NT2/D1 (cell line): ENCODE measurements at regions not wholly inside any gene's neighbourhood (a gene's known extent, or its start where the extent isn't known, plus 50 kb on each side); places are given as distances from the start of the nearest gene placed in this dataset.

Experiments
- DNase-seq: peaks from one replicate; pipeline ENCODE4 v3.0.0-alpha.2; 2011; ENCODE audit warnings: low read depth, low spot score
- H3K27me3 ChIP-seq: 2 replicates; pipeline ENCODE4 v1.6.0; 2011; ENCODE audit warnings: mild to moderate bottlenecking; ENCODE audit not compliant: insufficient read length, insufficient read depth
- H3K36me3 ChIP-seq: 2 replicates; pipeline ENCODE4 v1.6.1; 2011; ENCODE audit warnings: mild to moderate bottlenecking, low read length, mixed read lengths; ENCODE audit not compliant: insufficient read depth, insufficient read length
- H3K4me1 ChIP-seq: 2 replicates; pipeline ENCODE4 v1.5.1; 2011; ENCODE audit not compliant: insufficient read depth, insufficient read length
- H3K4me3 ChIP-seq: 2 replicates; pipeline ENCODE4 v1.5.1; 2011; ENCODE audit warnings: low read depth; ENCODE audit not compliant: insufficient read length
- H3K9ac ChIP-seq: 2 replicates; pipeline ENCODE4 v1.6.0; 2011; ENCODE audit warnings: low read depth; ENCODE audit not compliant: insufficient read length
- H3K9me3 ChIP-seq: 2 replicates; pipeline ENCODE4 v1.5.1; 2011; ENCODE audit warnings: mild to moderate bottlenecking, low read length; ENCODE audit not compliant: insufficient read depth
- SUZ12 ChIP-seq: IDR thresholded peaks from 2 replicates; pipeline ENCODE4 v1.6.1; 2011; ENCODE audit not compliant: insufficient read length, insufficient read depth; ENCODE audit errors: extremely low read depth
- YY1 ChIP-seq: IDR thresholded peaks from 2 replicates; pipeline ENCODE4 v1.6.1; 2011; ENCODE audit not compliant: insufficient read length, insufficient read depth
- ZNF274 ChIP-seq: IDR thresholded peaks from 2 replicates; pipeline ENCODE4 v1.6.1; 2011; ENCODE audit warnings: mild to moderate bottlenecking, low read depth, low read length

DNA sequence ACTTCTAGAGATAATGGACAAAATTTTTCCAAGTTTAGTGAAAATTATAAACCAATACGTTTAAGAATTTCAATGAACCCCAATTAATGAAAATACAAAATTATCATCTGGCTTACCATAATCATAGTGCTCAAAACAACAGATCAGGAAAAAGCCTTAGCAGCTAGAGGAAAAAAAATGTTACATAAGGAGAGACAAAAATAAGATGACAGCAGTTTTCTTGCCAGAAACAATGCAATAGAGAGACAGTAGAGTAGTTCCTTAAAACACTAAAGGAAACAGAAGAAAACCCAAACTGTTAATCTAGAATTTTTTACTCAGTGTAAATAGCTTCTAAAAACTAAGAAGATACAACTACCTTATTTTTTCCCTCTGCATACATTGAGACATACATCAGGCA is 341.7 kb upstream of the CHORDC1 start:
- no peaks in the 10 kb centered on the region for H3K9me3 ChIP-seq
- no peak for DNase-seq
- TF ChIP-seq YY1 (no peak), SUZ12 (no peak), ZNF274 (no peak)
- H3K27me3 ChIP-seq: no peaks in the 10 kb centered on the region
- H3K9ac ChIP-seq: no peak overlapping the region
- no peak overlapping the region for H3K4me3 ChIP-seq
- H3K36me3 ChIP-seq: no peaks in the 10 kb centered on the region
- no peaks in the 10 kb centered on the region for H3K4me1 ChIP-seq

GRCh38 chr11:90558328-90558865 is 335.5 kb upstream of the CHORDC1 start:
- TF ChIP-seq YY1 (no peak), ZNF274 (no peak), SUZ12 (no peak)
- Histone ChIP-seq H3K4me3 (no peak overlapping the region), H3K36me3 (no peaks in the 10 kb centered on the region), H3K9ac (no peak overlapping the region), H3K9me3 (no peaks in the 10 kb centered on the region), H3K4me1 (no peaks in the 10 kb centered on the region), H3K27me3 (no peaks in the 10 kb centered on the region)
- no peak for DNase-seq

- Histone ChIP-seq H3K4me1 (no peaks in the 10 kb centered on the region), H3K27me3 (no peaks in the 10 kb centered on the region), H3K4me3 (no peak overlapping the region), H3K9me3 (no peaks in the 10 kb centered on the region), H3K9ac (no peak overlapping the region), H3K36me3 (no peaks in the 10 kb centered on the region)
- no peak for TF ChIP-seq YY1
- TF ChIP-seq SUZ12: no peak
- no peak for TF ChIP-seq ZNF274
- no peak for DNase-seq
Measured at GRCh38 chr11:90556606-90557005, 333.8 kb upstream of the CHORDC1 start.

GRCh38 chr11:90556026-90556425 is 333.2 kb upstream of the CHORDC1 start:
- H3K4me1 ChIP-seq: no peaks in the 10 kb centered on the region
- H3K27me3 ChIP-seq: no peaks in the 10 kb centered on the region
- no peaks in the 10 kb centered on the region for H3K36me3 ChIP-seq
- TF ChIP-seq SUZ12 (no peak), YY1 (no peak), ZNF274 (no peak)
- H3K4me3 ChIP-seq: no peak overlapping the region
- H3K9me3 ChIP-seq: no peaks in the 10 kb centered on the region
- DNase-seq: no peak
- no peak overlapping the region for H3K9ac ChIP-seq

DNA sequence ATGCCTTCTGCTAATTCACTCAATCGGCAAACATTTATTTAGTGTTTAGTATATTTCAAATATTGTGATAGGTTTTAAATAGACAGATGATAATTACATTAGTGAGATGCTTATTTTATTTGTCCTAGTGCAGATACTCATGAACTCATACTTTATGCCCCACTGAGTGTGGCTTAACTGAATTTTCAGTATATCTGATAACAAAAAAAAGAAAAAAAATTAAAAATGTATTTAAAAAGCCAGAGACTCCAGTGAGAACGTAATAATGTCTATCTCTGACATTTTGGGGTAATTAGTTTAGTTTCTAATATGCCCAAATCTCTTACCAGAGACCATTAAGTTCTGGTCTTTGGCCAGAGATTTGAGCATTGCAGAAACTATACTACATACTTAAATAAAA is 332.6 kb upstream of the CHORDC1 start:
- H3K27me3 ChIP-seq: no peaks in the 10 kb centered on the region
- no peak for TF ChIP-seq ZNF274
- no peak for TF ChIP-seq SUZ12
- no peak for TF ChIP-seq YY1
- no peak overlapping the region for H3K4me3 ChIP-seq
- no peaks in the 10 kb centered on the region for H3K36me3 ChIP-seq
- H3K9me3 ChIP-seq: no peaks in the 10 kb centered on the region
- H3K4me1 ChIP-seq: no peaks in the 10 kb centered on the region
- DNase-seq: no peak
- H3K9ac ChIP-seq: no peak overlapping the region

DNA sequence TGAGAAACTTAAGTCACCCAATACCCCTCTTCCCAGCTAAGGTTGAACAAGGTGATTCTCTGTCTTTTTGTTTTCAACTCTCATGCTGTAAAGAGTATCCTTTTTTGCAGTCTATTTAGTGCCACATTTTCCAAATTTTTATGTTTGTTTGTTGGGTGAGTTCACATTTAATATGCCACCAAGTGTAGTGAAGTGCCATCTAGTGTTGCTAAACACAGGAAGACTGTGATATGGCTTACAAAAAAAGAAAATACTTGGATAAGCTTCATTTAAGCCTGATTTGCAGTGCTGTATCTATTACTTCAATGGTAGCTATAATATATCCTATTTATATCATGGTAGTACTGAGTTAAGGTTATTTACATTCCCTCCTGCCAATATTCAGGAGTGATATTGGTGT is 319.2 kb upstream of the CHORDC1 start:
- no peak for TF ChIP-seq SUZ12
- TF ChIP-seq YY1: no peak
- no peak for TF ChIP-seq ZNF274
- Histone ChIP-seq H3K9ac (no peak overlapping the region), H3K36me3 (no peaks in the 10 kb centered on the region), H3K9me3 (no peaks in the 10 kb centered on the region), H3K4me3 (no peak overlapping the region), H3K4me1 (no peaks in the 10 kb centered on the region), H3K27me3 (no peaks in the 10 kb centered on the region)
- no peak for DNase-seq

DNA sequence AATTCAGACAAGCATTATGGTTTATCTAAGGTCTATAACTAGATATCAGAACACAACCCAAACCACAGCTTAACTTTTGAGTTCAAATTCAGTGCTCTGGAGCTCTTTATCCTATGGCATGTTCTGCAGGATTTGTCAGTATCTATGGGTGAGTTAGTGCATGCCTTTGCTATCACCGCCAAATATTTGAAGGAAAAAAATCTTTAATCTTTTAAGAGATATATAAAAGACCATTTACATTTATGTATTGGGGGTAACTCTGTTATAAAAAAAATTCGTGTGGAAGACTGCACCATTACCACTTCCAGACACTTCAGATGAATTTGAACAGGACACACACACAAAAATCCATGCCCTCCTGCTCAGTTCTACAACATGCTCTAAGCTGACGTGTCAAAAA is 313.5 kb upstream of the CHORDC1 start:
- TF ChIP-seq ZNF274: no peak
- TF ChIP-seq SUZ12: no peak
- TF ChIP-seq YY1: no peak

DNA sequence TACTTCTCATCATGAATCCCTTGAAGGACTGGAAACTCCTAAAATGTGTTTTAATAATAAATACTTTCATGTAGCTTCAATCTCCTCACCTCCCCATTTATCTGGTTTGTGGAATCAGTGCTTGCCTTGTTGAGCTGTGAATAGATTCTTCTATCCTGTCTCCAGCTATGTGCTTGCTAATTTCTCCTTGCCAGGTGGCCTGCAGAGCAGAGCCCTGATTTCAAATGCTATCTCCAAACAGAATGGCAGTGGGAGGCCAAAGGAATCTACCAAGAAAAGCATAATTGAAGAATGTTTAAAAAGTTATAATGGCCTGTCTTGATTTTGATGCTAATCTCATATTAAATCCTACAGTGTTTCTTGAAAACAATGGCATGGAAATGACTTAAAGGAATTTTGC is 309.3 kb upstream of the CHORDC1 start:
- no peak for TF ChIP-seq SUZ12
- no peak for TF ChIP-seq YY1
- no peak for TF ChIP-seq ZNF274
- Histone ChIP-seq H3K27me3 (no peaks in the 10 kb centered on the region), H3K9ac (no peak overlapping the region), H3K4me1 (no peaks in the 10 kb centered on the region), H3K36me3 (no peaks in the 10 kb centered on the region), H3K9me3 (no peaks in the 10 kb centered on the region), H3K4me3 (no peak overlapping the region)
- no peak for DNase-seq

More for the DNA sequence above, 313.5 kb upstream of the CHORDC1 start:
- no peaks in the 10 kb centered on the region for H3K36me3 ChIP-seq
- no peaks in the 10 kb centered on the region for H3K4me1 ChIP-seq
- no peak for DNase-seq
- H3K9ac ChIP-seq: no peak overlapping the region
- no peak overlapping the region for H3K4me3 ChIP-seq
- no peaks in the 10 kb centered on the region for H3K27me3 ChIP-seq
- no peaks in the 10 kb centered on the region for H3K9me3 ChIP-seq
